WERI-Rb-1 (cell line): ENCODE measurements at regions not wholly inside any gene's neighbourhood (a gene's known extent, or its start where the extent isn't known, plus 50 kb on each side); places are given as distances from the start of the nearest gene placed in this dataset.

Experiments used
- DNase-seq: peaks from one replicate; pipeline ENCODE4 v3.0.0-alpha.2; 2020
- H3K27ac ChIP-seq: fragments of 250-450 bp; sonication (Bioruptor Pico); 2 replicates; pipeline ENCODE4 v1.5.1; 2020; ENCODE audit warnings: mild to moderate bottlenecking, moderate library complexity
- H3K27me3 ChIP-seq: fragments of 250-450 bp; sonication (Bioruptor Pico); 2 replicates; pipeline ENCODE4 v1.5.1; 2021; ENCODE audit warnings: mild to moderate bottlenecking, low read depth, moderate library complexity; ENCODE audit not compliant: insufficient read depth, severe bottlenecking
- H3K36me3 ChIP-seq: fragments of 250-450 bp; sonication (Bioruptor Pico); 2 replicates; pipeline ENCODE4 v1.5.1; 2020; ENCODE audit warnings: mild to moderate bottlenecking, moderate library complexity
- H3K4me3 ChIP-seq: 2 replicates; pipeline ENCODE4 v1.5.1; 2011; ENCODE audit warnings: low read depth, mild to moderate bottlenecking, control low read depth, low read length
- H3K9me3 ChIP-seq: fragments of 250-450 bp; sonication (Bioruptor Pico); 2 replicates; pipeline ENCODE4 v1.5.1; 2021; ENCODE audit warnings: mild to moderate bottlenecking, moderate library complexity; ENCODE audit not compliant: severe bottlenecking
- CTCF ChIP-seq: IDR thresholded peaks from 2 replicates; pipeline ENCODE4 v1.5.1; 2011; ENCODE audit warnings: low read depth, mild to moderate bottlenecking, control low read depth, inconsistent platforms, low read length

- no peaks in the 10 kb centered on the region for H3K9me3 ChIP-seq
- no peak overlapping the region for H3K27ac ChIP-seq
- H3K4me3 ChIP-seq, result no peak overlapping the region
- no peaks in the 10 kb centered on the region for H3K36me3 ChIP-seq
- TF ChIP-seq CTCF, result no peak
- DNase-seq, result no peak
- H3K27me3 ChIP-seq, result no peaks in the 10 kb centered on the region
Observed at GRCh38 chr10:9596368-9596920, 1421.2 kb upstream of the CELF2 start.

DNA sequence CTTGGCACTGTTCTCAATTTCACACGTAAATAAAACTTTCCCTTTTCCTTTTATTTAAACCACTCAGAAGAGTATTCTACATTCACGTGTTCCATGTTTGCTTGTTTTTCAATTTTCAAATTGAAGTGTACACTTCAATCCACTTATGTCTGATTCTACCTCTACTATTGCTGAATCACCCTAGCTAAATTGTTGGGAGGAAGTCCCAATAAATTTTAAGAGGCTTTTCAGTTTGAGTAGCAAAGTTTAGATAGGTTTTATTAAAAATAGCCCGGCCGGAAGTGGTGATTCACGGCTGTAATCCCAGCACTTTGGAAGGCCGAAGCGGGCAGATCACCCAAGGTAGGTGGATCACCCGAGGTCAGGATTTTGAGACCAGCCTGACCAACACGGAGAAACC is 1414.7 kb upstream of the CELF2 start:
- Histone ChIP-seq H3K9me3 (no peaks in the 10 kb centered on the region), H3K27ac (no peak overlapping the region), H3K4me3 (no peak overlapping the region), H3K27me3 (no peaks in the 10 kb centered on the region), H3K36me3 (no peaks in the 10 kb centered on the region)
- TF ChIP-seq CTCF, result no peak
- DNase-seq, result no peak

DNA sequence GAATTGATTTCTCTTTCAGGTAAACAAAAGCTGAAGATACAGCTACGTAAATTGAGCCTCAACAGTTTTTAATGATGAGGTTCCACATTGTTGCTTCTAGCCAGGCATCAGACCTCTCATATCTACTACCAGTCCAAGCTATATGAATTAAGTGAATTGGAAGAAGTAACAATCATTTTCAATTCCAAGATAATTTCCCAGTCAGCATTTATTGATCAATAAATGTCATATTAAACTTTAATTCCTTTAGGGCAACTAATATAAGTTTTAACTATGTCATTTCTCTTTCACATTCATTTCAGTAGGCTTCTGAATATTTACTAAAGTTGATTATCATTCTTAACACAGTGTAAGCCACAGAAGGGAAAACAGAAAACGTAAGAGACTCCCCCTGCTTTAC is 1413.7 kb upstream of the CELF2 start:
- Histone ChIP-seq H3K4me3 (no peak overlapping the region), H3K9me3 (no peaks in the 10 kb centered on the region), H3K27ac (no peak overlapping the region), H3K27me3 (no peaks in the 10 kb centered on the region), H3K36me3 (no peaks in the 10 kb centered on the region)
- no peak for TF ChIP-seq CTCF
- DNase-seq, result no peak

- TF ChIP-seq CTCF, result no peak
- no peak overlapping the region for H3K27ac ChIP-seq
- H3K36me3 ChIP-seq, result no peaks in the 10 kb centered on the region
- no peaks in the 10 kb centered on the region for H3K27me3 ChIP-seq
- H3K9me3 ChIP-seq, result no peaks in the 10 kb centered on the region
- no peak for DNase-seq
- H3K4me3 ChIP-seq, result no peak overlapping the region
Observed at GRCh38 chr10:9605231-9605630, 1412.4 kb upstream of the CELF2 start.

GRCh38 chr10:9608602-9609001 is 1409.1 kb upstream of the CELF2 start:
- Histone ChIP-seq H3K4me3 (no peak overlapping the region), H3K27ac (no peak overlapping the region), H3K36me3 (no peaks in the 10 kb centered on the region), H3K9me3 (no peaks in the 10 kb centered on the region), H3K27me3 (no peaks in the 10 kb centered on the region)
- DNase-seq, result no peak
- no peak for TF ChIP-seq CTCF

DNA sequence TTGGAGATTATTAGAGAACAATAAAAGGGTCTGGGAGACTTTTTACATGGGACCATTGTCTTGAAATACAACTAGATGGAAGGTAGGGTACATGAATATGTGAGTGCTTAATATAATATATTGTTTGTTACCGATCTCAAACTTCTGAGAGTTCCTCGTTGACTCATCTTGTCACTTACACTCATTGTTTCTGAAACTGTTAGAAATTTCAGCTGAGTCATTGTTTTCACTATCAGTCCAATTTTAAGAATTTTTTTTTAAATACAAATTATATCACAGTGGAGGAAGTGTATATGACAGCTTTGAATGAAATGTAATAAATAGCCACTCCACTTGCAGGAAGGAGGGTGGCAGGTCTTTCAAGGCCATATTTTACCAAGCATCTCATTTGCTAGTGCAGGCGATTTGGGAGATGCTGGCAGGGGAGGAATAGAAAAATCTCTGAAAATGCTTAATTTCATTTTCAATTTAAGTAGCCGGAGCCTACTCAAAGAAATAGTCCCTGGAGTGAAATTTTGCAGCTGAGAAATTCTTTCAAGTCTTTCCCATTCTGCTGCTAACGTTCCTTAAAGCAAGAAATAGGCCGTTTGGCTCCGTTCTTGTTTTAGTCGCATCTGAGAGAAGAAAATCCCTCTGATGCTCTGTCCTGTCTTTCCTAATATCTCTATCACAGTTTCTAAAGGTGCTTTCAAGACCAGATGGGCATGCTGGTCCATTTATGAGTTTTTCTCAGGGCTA is 1404.2 kb upstream of the CELF2 start:
- no peak for TF ChIP-seq CTCF
- Histone ChIP-seq H3K36me3 (no peaks in the 10 kb centered on the region), H3K27me3 (no peaks in the 10 kb centered on the region), H3K27ac (no peak overlapping the region), H3K9me3 (no peaks in the 10 kb centered on the region), H3K4me3 (no peak overlapping the region)
- no peak for DNase-seq
